ENCODE measurements at regions not wholly inside any gene's neighbourhood (a gene's known extent, or its start where the extent isn't known, plus 50 kb on each side); places are given as distances from the start of the nearest gene placed in this dataset.

- TF ChIP-seq, protein P1, sequence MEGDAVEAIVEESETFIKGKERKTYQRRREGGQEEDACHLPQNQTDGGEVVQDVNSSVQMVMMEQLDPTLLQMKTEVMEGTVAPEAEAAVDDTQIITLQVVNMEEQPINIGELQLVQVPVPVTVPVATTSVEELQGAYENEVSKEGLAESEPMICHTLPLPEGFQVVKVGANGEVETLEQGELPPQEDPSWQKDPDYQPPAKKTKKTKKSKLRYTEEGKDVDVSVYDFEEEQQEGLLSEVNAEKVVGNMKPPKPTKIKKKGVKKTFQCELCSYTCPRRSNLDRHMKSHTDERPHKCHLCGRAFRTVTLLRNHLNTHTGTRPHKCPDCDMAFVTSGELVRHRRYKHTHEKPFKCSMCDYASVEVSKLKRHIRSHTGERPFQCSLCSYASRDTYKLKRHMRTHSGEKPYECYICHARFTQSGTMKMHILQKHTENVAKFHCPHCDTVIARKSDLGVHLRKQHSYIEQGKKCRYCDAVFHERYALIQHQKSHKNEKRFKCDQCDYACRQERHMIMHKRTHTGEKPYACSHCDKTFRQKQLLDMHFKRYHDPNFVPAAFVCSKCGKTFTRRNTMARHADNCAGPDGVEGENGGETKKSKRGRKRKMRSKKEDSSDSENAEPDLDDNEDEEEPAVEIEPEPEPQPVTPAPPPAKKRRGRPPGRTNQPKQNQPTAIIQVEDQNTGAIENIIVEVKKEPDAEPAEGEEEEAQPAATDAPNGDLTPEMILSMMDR (IDR thresholded peaks at IDR 0.05), result no peak
- TF ChIP-seq EP300 (IDR thresholded peaks at IDR 0.05), result no peak
- no peak for TF ChIP-seq POLR2A (IDR thresholded peaks at IDR 0.05)
- TF ChIP-seq POLR2AphosphoS5 (IDR thresholded peaks at IDR 0.05), result no peak
- 56 to 66% methylated on average over 1 of the region's 1 CpG for WGBS, 2 donors
- peak overlapping the region in 2 of 4 donors; percentile 12 to 45 for H3K27ac ChIP-seq
These were observed 91.3 kb downstream of the KCNRG start for GRCh38 chr13:50106559-50106958.

GRCh38 chr13:50107205-50107604, 92.0 kb downstream of the KCNRG start:
- H3K4me1 ChIP-seq, result peaks cover 7 to 13% (median 10%) of the 10 kb centered on the region in 4 donors
- H3K27ac ChIP-seq, result peak overlapping the region in 1 of 4 donors; percentile 12
- no peaks in the 10 kb centered on the region for H3K27me3 ChIP-seq
- H3K36me3 ChIP-seq, result peaks cover 0 to 4% (median 0%) of the 10 kb centered on the region in 4 donors
- ATAC-seq (ENCODE audit: low FRiP score in 2 of 2) (no peak), DNase-seq (no peak)
- H3K4me3 ChIP-seq, result no peak overlapping the region
- TF ChIP-seq POLR2A (IDR thresholded peaks at IDR 0.05) (no peak), EP300 (IDR thresholded peaks at IDR 0.05) (no peak), POLR2AphosphoS5 (IDR thresholded peaks at IDR 0.05) (no peak)
- TF ChIP-seq, protein P1 (IDR thresholded peaks at IDR 0.05), result no peak
- no peaks in the 10 kb centered on the region for H3K9me3 ChIP-seq
- 57 to 65% methylated on average over 1 of the region's 1 CpG for WGBS, 2 donors

More at GRCh38 chr13:50106559-50106958, 91.3 kb downstream of the KCNRG start:
- DNase-seq (no peak), ATAC-seq (ENCODE audit: low FRiP score in 2 of 2) (no peak)
- H3K9me3 ChIP-seq, result no peaks in the 10 kb centered on the region
- no peak overlapping the region for H3K4me3 ChIP-seq
- peaks cover 0 to 4% (median 0%) of the 10 kb centered on the region in 4 donors for H3K36me3 ChIP-seq
- H3K4me1 ChIP-seq, result peaks cover 7 to 13% (median 10%) of the 10 kb centered on the region in 4 donors
- H3K27me3 ChIP-seq, result no peaks in the 10 kb centered on the region

GRCh38 chr13:50114961-50115360, 99.7 kb downstream of the KCNRG start:
- H3K4me1 ChIP-seq, result peaks cover 28 to 42% (median 34%) of the 10 kb centered on the region in 4 donors
- no peaks in the 10 kb centered on the region for H3K27me3 ChIP-seq
- no peak for ATAC-seq (ENCODE audit: low FRiP score in 2 of 2)
- TF ChIP-seq EP300 (IDR thresholded peaks at IDR 0.05), result no peak
- TF ChIP-seq, protein P1 (IDR thresholded peaks at IDR 0.05), result no peak
- TF ChIP-seq POLR2AphosphoS5 (IDR thresholded peaks at IDR 0.05), result no peak
- no peak for TF ChIP-seq POLR2A (IDR thresholded peaks at IDR 0.05)
- H3K36me3 ChIP-seq, result peaks cover 0 to 4% (median 2%) of the 10 kb centered on the region in 4 donors
- H3K27ac ChIP-seq, result peak overlapping the region in 3 of 4 donors; percentile 1 to 48 (median 25)
- 63 to 82% methylated on average over 2 of the region's 2 CpGs for WGBS, 2 donors
- no peak overlapping the region for H3K4me3 ChIP-seq
- H3K9me3 ChIP-seq, result no peaks in the 10 kb centered on the region
- DNase-seq, result no peak

GRCh38 chr13:50115695-50116094, 100.5 kb downstream of the KCNRG start:
- Histone ChIP-seq H3K9me3 (no peaks in the 10 kb centered on the region), H3K4me1 (peaks cover 29 to 46% (median 34%) of the 10 kb centered on the region in 4 donors), H3K36me3 (peaks cover 0 to 3% (median under 1%) of the 10 kb centered on the region in 4 donors), H3K27me3 (no peaks in the 10 kb centered on the region), H3K27ac (peak overlapping the region in 2 of 4 donors; percentile 25 to 48), H3K4me3 (no peak overlapping the region)
- ATAC-seq (ENCODE audit: low FRiP score in 2 of 2), result peak in 1 of 2 donors; percentile 34
- no peak for DNase-seq
- TF ChIP-seq EP300 (IDR thresholded peaks at IDR 0.05) (no peak), POLR2AphosphoS5 (IDR thresholded peaks at IDR 0.05) (no peak), POLR2A (IDR thresholded peaks at IDR 0.05) (no peak)
- TF ChIP-seq, protein P1 (IDR thresholded peaks at IDR 0.05), result no peak
- 86 to 91% methylated on average over 3 of the region's 3 CpGs for WGBS, 2 donors

- H3K4me1 ChIP-seq, result peaks cover 36 to 50% (median 38%) of the 10 kb centered on the region in 4 donors
- H3K36me3 ChIP-seq, result peaks cover 0 to 3% (median under 1%) of the 10 kb centered on the region in 4 donors
- no peak overlapping the region for H3K4me3 ChIP-seq
- no peaks in the 10 kb centered on the region for H3K27me3 ChIP-seq
- H3K27ac ChIP-seq, result peak overlapping the region in 1 of 4 donors; percentile 5
- WGBS, 2 donors, result 34 to 35% methylated on average over 5 of the region's 5 CpGs
- no peaks in the 10 kb centered on the region for H3K9me3 ChIP-seq
- TF ChIP-seq POLR2AphosphoS5 (IDR thresholded peaks at IDR 0.05) (no peak), POLR2A (IDR thresholded peaks at IDR 0.05) (no peak)
- DNase-seq (no peak), ATAC-seq (ENCODE audit: low FRiP score in 2 of 2) (no peak)
These were observed 101.3 kb downstream of the KCNRG start for GRCh38 chr13:50116430-50116973.
